IPS DF 4.7 (cell line): ENCODE measurements at regions not wholly inside any gene's neighbourhood (a gene's known extent, or its start where the extent isn't known, plus 50 kb on each side); places are given as distances from the start of the nearest gene placed in this dataset.
A peak's percentile ranks its signal among the peaks of the same experiment; 100 is the strongest.

Experiments used
- DNase-seq: peaks from one replicate; pipeline ENCODE4 v3.0.0-alpha.2; 2013; ENCODE audit warnings: low spot score; ENCODE audit errors: extremely low read depth

DNA sequence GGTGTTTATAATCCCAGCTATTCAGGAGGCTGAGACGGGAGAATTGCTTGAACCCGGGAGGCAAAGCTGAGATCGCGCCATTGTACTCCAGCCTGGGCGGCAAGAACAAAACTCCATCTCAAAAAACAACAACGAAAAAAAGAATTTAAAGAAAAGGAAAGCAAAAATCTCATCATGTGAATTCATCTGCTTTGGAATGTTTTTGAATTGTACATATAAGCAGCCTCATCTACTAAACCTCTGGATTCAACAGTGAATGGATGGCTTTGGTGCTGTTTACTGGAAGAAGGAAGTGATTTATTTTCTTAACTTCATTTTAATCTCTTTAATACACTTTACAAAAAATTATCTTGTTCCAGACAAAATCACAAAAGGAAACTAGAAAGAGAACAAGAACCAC lies 51.8 kb upstream of the PNRC1 start:
- no peak for DNase-seq

DNA sequence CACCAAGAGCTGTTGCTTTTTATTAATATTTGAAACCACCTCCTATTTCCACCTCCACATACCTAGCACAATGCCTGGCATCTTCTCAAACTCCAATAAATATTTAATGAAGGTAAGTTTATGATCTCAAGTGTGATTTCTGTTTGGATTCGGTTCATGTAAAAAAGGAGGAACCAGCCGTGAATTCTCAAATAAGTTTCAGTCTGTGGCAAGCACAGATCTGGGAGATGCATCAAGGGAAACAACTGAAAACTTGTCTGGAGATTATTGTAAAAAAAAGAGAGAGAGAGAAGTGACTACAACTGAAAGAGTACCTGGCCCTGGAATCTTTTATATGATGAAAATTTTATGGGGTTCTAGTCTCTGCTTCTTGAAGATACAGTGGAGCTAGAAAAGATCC lies 52.8 kb upstream of the PNRC1 start:
- DNase-seq: no peak

DNA sequence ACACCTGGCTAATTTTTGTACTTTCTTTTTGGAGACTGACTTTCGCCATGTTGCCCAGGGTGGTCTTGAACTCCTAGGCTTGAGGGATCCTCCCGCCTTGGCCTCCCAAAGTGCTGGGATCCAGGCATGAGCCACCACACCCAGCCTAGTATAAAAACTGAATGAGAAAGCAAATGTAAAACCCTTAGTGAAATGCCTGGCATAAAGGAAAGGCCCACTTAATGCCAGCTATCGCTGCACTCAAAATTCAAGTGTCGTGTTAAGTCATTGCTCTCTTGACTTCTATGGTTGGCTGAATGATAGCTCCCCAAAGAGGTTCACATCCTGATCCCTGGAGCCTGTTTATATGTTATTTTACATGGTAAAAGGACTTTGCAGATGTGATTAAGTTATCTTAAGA lies 54.4 kb upstream of the PNRC1 start:
- DNase-seq: no peak

DNA sequence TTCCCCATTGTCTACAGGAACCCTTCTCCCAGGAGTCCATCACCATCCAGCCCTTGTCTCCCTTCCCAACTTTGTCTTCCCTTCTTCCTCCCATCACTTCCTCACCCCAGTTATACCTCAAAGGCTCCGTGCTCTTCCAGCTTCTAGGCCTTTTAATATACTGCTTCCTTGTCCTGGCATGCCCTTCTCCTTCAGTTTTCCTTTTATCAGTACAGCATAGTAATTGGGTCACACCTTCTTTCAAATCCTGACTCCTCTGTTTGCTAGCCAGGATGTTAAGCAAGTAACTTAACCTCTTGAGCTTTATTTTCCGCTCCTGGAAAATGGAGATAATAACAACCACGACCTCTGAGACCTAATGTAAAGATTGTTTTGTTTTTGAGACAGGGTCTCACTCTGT lies 54.9 kb upstream of the PNRC1 start:
- DNase-seq: no peak

DNA sequence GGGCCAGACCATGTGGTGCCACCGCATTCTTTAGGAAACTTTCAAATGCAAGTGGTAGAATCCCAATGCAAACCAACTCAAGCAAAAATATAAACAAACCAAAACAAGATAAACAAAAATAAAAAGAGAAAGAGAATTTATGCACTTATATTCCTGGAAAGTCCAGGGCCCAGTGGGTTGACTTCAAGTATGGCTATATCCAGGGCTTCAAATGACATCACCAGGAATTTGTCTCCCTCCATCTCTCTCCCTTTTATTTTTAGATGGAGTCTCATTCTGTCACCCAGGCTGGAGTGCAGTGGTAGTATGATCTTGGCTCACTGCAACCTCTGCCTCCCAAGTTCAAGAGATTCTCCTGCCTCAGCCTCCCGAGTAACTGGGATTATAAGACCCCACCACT lies 56.1 kb upstream of the PNRC1 start:
- no peak for DNase-seq

DNA sequence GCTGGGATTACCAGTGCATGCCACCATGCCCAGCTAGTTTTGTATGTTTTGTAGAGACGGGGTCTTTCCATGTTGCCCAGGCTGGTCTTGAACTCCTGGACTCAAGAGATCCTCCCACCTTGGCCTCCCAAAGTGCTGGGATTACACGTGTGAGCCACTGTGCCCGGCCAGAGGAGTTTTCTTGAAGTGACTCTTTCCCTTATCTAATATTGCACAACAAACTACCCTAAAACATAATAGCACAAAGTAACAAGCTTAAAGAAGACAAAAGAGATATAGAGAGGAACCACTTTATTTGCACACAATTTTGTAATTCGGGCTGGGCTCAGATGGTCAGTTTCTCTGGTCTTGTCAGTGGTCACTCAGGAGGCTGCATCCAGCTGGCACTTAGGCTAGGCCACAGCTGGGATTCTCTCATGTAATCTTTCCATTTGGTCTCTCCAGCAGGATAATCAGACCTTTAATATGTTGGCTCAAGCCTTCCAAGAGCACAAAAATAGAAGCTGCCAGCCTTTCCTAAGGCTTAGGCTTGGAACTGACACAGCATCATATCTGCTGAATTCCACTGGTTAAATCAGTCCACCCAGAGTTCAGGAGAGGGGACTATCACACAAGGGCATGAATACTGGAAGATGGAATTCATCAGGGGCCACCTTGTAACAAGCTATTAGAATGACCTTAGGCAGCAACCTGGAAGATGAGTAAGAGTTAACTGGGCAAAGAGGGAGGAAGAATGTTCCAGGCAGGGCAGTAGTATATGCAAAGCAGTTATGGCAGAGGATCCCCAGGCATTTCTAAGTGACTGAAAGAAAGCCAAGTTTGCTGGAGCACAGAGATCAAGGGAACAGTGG lies 56.7 kb upstream of the PNRC1 start:
- DNase-seq: no peak

DNA sequence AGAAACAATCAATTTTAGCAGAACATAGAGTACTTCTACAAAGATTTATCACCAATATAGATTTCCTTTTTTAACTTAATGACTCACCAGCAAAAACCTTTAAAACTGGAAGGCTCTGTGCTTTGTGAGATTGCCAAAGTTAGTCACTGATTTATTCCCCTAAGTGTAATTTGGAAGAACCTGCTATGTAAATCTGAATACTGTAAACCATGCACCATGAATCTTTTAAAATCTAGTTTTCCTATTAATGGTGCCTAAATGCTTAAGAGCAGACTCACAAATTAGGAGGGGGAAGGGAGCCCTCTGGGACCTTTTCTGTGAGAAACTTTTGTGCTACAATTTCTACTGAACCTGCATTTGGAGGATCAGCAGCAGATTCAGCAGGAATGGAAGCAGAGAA lies 57.8 kb upstream of the PNRC1 start:
- no peak for DNase-seq

DNA sequence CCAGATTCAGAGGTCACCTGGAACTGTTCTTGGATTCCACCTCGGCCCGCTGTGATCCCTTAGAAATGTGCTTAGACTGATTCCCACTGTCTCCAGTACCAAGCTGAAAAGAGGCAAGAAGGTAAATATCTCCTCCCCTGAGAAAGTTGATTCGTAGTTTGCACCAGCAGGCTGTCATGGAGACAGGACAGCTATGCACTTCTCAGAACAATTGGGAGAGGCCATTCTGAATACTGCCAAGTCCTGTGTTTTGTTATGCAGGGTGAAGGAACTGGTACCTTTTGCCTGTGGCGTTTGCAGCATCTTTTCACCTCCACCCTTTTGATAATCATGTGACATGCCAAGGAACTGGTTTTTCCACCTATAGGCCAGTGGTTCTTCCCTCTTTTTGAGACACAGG lies 58.2 kb upstream of the RNGTT start:
- DNase-seq: peak; percentile 68

DNA sequence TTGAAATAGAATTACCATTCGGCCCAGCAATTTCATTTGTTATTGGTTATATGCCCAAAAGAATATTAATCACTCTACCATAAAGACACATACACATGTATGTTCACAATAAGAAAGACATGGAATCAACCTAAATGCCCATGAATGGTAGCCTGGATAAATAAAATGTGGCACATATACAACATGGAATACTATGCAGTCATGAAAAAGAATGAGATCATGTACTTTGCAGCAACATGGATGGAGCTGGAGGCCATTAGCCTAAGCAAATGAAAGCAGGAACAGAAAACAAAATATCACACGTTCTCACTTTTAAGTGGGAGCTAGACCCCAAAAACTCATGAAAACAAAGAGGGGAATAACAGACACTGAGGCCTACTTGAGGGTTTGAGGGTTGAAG lies 52.6 kb upstream of the RNGTT start:
- DNase-seq: no peak

DNA sequence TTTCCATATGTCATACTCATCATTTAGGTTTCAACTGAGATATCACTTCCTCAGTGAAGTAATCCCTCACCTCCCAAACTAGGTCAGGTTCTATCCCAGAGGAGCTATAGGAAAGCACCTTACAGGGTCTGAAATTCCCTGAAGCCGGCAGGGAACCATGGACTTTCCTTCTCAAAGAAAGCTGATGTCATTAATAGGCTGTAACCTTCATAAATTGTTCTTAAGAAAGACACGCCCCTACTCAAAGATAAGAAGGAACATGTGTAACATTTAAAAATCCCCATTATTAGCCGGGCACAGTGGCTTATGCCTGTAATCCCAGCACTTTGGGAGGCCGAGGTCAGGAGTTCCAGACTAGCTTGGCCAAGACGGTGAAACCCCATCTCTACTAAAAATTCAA lies 50.0 kb upstream of the RNGTT start:
- no peak for DNase-seq
